Endothelial cell of umbilical vein (primary cell): ENCODE measurements at regions not wholly inside any gene's neighbourhood (a gene's known extent, or its start where the extent isn't known, plus 50 kb on each side); places are given as distances from the start of the nearest gene placed in this dataset.

ENCODE experiments used
- EZH2 ChIP-seq: IDR thresholded peaks from 2 replicates; pipeline ENCODE4 v1.6.1; 2012; ENCODE audit warnings: borderline replicate concordance, low read depth, mild to moderate bottlenecking, moderate library complexity, low read length, inconsistent platforms; ENCODE audit not compliant: severe bottlenecking
- MYC ChIP-seq: IDR thresholded peaks from one replicate; pipeline ENCODE4 v1.6.1; 2011; ENCODE audit warnings: mild to moderate bottlenecking, low read depth, low read length
- POLR2A ChIP-seq: IDR thresholded peaks from 2 replicates; pipeline ENCODE4 v1.6.1; 2012; ENCODE audit warnings: low read depth, mild to moderate bottlenecking, control low read depth, low read length
- TF ChIP-seq, protein P1 (sequence below), 2 donors: IDR thresholded peaks; 1 replicate in 1 of 2; 2 replicates in 1 of 2; pipeline ENCODE4 v1.5.1; 2011; ENCODE audit warnings: low read length in 2 of 2, mild to moderate bottlenecking in 2 of 2, moderate library complexity in 2 of 2, control low read depth in 1 of 2, inconsistent platforms in 1 of 2, low read depth in 1 of 2; ENCODE audit not compliant: insufficient read depth in 1 of 2; ENCODE audit errors: extremely low read depth in 1 of 2

DNA sequence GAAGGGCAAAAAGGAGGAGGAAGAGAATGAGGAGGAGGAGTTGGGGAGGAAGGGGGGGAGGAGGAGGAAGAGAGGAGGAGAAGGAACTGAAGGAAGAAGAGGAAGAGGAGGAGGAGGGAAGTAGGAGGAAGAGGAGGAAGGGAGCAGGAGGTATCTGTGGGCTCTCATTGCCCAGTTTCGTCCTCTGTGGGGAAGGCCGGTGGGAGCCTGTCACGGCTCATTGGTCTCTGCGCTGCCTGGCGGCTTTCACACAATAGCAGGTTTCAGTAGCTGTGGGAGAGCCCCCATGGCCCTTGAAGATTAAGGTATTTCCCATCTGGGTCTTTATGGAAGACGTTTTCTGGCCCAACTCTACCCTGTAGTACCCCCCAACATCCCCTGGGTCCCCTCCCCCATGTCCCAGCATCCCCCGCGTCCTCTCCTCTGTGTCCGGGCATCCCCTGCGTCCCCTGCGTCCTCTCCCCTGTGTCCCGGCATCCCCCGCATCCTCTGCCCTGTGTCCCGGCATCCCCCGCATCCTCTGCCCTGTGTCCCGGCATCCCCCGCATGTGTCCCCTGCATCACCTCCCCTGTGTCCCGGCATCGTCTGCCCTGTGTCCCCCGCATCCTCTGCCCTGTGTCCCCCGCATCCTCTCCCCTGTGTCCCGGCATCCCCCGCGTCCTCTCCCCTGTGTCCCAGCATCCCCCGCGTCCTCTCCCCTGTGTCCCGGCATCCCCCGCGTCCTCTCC is 278.2 kb upstream of the SFSWAP start:
- TF ChIP-seq EZH2 (no peak), MYC (no peak), POLR2A (no peak)
- TF ChIP-seq, protein P1, sequence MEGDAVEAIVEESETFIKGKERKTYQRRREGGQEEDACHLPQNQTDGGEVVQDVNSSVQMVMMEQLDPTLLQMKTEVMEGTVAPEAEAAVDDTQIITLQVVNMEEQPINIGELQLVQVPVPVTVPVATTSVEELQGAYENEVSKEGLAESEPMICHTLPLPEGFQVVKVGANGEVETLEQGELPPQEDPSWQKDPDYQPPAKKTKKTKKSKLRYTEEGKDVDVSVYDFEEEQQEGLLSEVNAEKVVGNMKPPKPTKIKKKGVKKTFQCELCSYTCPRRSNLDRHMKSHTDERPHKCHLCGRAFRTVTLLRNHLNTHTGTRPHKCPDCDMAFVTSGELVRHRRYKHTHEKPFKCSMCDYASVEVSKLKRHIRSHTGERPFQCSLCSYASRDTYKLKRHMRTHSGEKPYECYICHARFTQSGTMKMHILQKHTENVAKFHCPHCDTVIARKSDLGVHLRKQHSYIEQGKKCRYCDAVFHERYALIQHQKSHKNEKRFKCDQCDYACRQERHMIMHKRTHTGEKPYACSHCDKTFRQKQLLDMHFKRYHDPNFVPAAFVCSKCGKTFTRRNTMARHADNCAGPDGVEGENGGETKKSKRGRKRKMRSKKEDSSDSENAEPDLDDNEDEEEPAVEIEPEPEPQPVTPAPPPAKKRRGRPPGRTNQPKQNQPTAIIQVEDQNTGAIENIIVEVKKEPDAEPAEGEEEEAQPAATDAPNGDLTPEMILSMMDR (IDR thresholded peaks at IDR 0.05; ENCODE audit: extremely low read depth in 1 of 2, insufficient read depth in 1 of 2, low read depth in 1 of 2, low read length in 2 of 2), result no peak
